ENCODE measurements at regions not wholly inside any gene's neighbourhood (a gene's known extent, or its start where the extent isn't known, plus 50 kb on each side); places are given as distances from the start of the nearest gene placed in this dataset.

GRCh38 chr14:87772854-87773253 lies 220.1 kb downstream of the GALC start:
- TF ChIP-seq CTCF (IDR thresholded peaks at IDR 0.05) (no peak), POLR2A (IDR thresholded peaks at IDR 0.05) (no peak)
